ENCODE measurements at regions not wholly inside any gene's neighbourhood (a gene's known extent, or its start where the extent isn't known, plus 50 kb on each side); places are given as distances from the start of the nearest gene placed in this dataset.
A peak's percentile ranks its signal among the peaks of the same experiment; 100 is the strongest.
"Not testable (repeated sequence)": the region's sequence is repeated elsewhere in the genome, so short reads cannot be mapped to it uniquely, and the experiment has no call there.

- Histone ChIP-seq H3K4me3 (ENCODE audit: low read length) (no peak overlapping the region), H3K27me3 (ENCODE audit: control insufficient read depth, insufficient read depth, low read length) (peaks cover 56% of the 10 kb centered on the region), H3K9ac (ENCODE audit: low read depth, low read length) (no peak overlapping the region), H3K4me2 (ENCODE audit: low read length) (no peak overlapping the region), H3K36me3 (ENCODE audit: insufficient read depth, low read length) (no peaks in the 10 kb centered on the region), H3K4me1 (ENCODE audit: control insufficient read depth, insufficient read depth, low read length) (no peaks in the 10 kb centered on the region), H3K9me3 (replicated peaks; ENCODE audit: low read length) (no peaks in the 10 kb centered on the region)
These were observed 86.0 kb upstream of the WWC2 start for GRCh38 chr4:183012879-183013729.

- H3K4me3 ChIP-seq (ENCODE audit: low read length) = no peak overlapping the region
- no peaks in the 10 kb centered on the region for H3K36me3 ChIP-seq (ENCODE audit: insufficient read depth, low read length)
- peaks cover 56% of the 10 kb centered on the region for H3K27me3 ChIP-seq (ENCODE audit: control insufficient read depth, insufficient read depth, low read length)
- no peak overlapping the region for H3K9ac ChIP-seq (ENCODE audit: low read depth, low read length)
- H3K4me2 ChIP-seq (ENCODE audit: low read length) = no peak overlapping the region
- no peaks in the 10 kb centered on the region for H3K9me3 ChIP-seq (replicated peaks; ENCODE audit: low read length)
- no peaks in the 10 kb centered on the region for H3K4me1 ChIP-seq (ENCODE audit: control insufficient read depth, insufficient read depth, low read length)
These were observed 87.7 kb upstream of the WWC2 start for GRCh38 chr4:183011213-183011907.

- Histone ChIP-seq H3K27me3 (ENCODE audit: control insufficient read depth, insufficient read depth, low read length) (peaks cover 56% of the 10 kb centered on the region), H3K4me1 (ENCODE audit: control insufficient read depth, insufficient read depth, low read length) (no peaks in the 10 kb centered on the region)
These were observed 90.6 kb upstream of the WWC2 start for GRCh38 chr4:183008492-183008891.

GRCh38 chr4:183004370-183004769 is 87.2 kb upstream of the DCTD start:
- not testable (repeated sequence) for H3K4me3 ChIP-seq (ENCODE audit: low read length); H3K9ac ChIP-seq (ENCODE audit: low read depth, low read length); H3K4me1 ChIP-seq (ENCODE audit: control insufficient read depth, insufficient read depth, low read length); H3K36me3 ChIP-seq (ENCODE audit: insufficient read depth, low read length); H3K9me3 ChIP-seq (replicated peaks; ENCODE audit: low read length); H3K4me2 ChIP-seq (ENCODE audit: low read length)
- peaks cover 27% of the 10 kb centered on the region for H3K27me3 ChIP-seq (ENCODE audit: control insufficient read depth, insufficient read depth, low read length)

More at GRCh38 chr4:183008492-183008891, 90.6 kb upstream of the WWC2 start:
- Histone ChIP-seq H3K36me3 (ENCODE audit: insufficient read depth, low read length) (no peaks in the 10 kb centered on the region), H3K9me3 (replicated peaks; ENCODE audit: low read length) (no peaks in the 10 kb centered on the region), H3K4me2 (ENCODE audit: low read length) (no peak overlapping the region), H3K4me3 (ENCODE audit: low read length) (no peak overlapping the region), H3K9ac (ENCODE audit: low read depth, low read length) (no peak overlapping the region)

- Histone ChIP-seq H3K4me1 (ENCODE audit: control insufficient read depth, insufficient read depth, low read length) (no peaks in the 10 kb centered on the region), H3K4me2 (ENCODE audit: low read length) (no peak overlapping the region), H3K36me3 (ENCODE audit: insufficient read depth, low read length) (no peaks in the 10 kb centered on the region), H3K9me3 (replicated peaks; ENCODE audit: low read length) (no peaks in the 10 kb centered on the region), H3K27me3 (ENCODE audit: control insufficient read depth, insufficient read depth, low read length) (peaks cover 3% of the 10 kb centered on the region), H3K4me3 (ENCODE audit: low read length) (no peak overlapping the region), H3K9ac (ENCODE audit: low read depth, low read length) (no peak overlapping the region)
These were observed 77.0 kb upstream of the DCTD start for GRCh38 chr4:182994171-182994570.

- H3K4me2 ChIP-seq (ENCODE audit: low read length) = peak overlapping the region; percentile 9
- H3K4me1 ChIP-seq (ENCODE audit: control insufficient read depth, insufficient read depth, low read length) = peaks cover 18% of the 10 kb centered on the region
- no peaks in the 10 kb centered on the region for H3K9me3 ChIP-seq (replicated peaks; ENCODE audit: low read length)
- H3K27me3 ChIP-seq (ENCODE audit: control insufficient read depth, insufficient read depth, low read length) = no peaks in the 10 kb centered on the region
- no peak overlapping the region for H3K4me3 ChIP-seq (ENCODE audit: low read length)
- H3K9ac ChIP-seq (ENCODE audit: low read depth, low read length) = no peak overlapping the region
- H3K36me3 ChIP-seq (ENCODE audit: insufficient read depth, low read length) = no peaks in the 10 kb centered on the region
These were observed 61.1 kb upstream of the DCTD start for GRCh38 chr4:182978152-182978827.

GRCh38 chr4:182975806-182976205 is 58.6 kb upstream of the DCTD start:
- H3K4me1 ChIP-seq (ENCODE audit: control insufficient read depth, insufficient read depth, low read length) = peaks cover 18% of the 10 kb centered on the region
- H3K9me3 ChIP-seq (replicated peaks; ENCODE audit: low read length) = no peaks in the 10 kb centered on the region
- no peaks in the 10 kb centered on the region for H3K27me3 ChIP-seq (ENCODE audit: control insufficient read depth, insufficient read depth, low read length)
- H3K36me3 ChIP-seq (ENCODE audit: insufficient read depth, low read length) = no peaks in the 10 kb centered on the region
- H3K4me2 ChIP-seq (ENCODE audit: low read length) = peak overlapping the region; percentile 45
- no peak overlapping the region for H3K4me3 ChIP-seq (ENCODE audit: low read length)
- H3K9ac ChIP-seq (ENCODE audit: low read depth, low read length) = peak overlapping the region; percentile 12

GRCh38 chr4:182973941-182974340 is 56.8 kb upstream of the DCTD start:
- Histone ChIP-seq H3K4me2 (ENCODE audit: low read length) (no peak overlapping the region), H3K9me3 (replicated peaks; ENCODE audit: low read length) (no peaks in the 10 kb centered on the region), H3K9ac (ENCODE audit: low read depth, low read length) (no peak overlapping the region), H3K4me3 (ENCODE audit: low read length) (no peak overlapping the region), H3K27me3 (ENCODE audit: control insufficient read depth, insufficient read depth, low read length) (no peaks in the 10 kb centered on the region), H3K4me1 (ENCODE audit: control insufficient read depth, insufficient read depth, low read length) (peaks cover 18% of the 10 kb centered on the region), H3K36me3 (ENCODE audit: insufficient read depth, low read length) (no peaks in the 10 kb centered on the region)

- no peaks in the 10 kb centered on the region for H3K9me3 ChIP-seq (replicated peaks; ENCODE audit: low read length)
These were observed 56.3 kb upstream of the DCTD start for GRCh38 chr4:182973511-182973911.

GRCh38 chr4:182971702-182972101 is 54.5 kb upstream of the DCTD start:
- Histone ChIP-seq H3K27me3 (ENCODE audit: control insufficient read depth, insufficient read depth, low read length) (no peaks in the 10 kb centered on the region), H3K9me3 (replicated peaks; ENCODE audit: low read length) (no peaks in the 10 kb centered on the region), H3K36me3 (ENCODE audit: insufficient read depth, low read length) (no peaks in the 10 kb centered on the region), H3K4me1 (ENCODE audit: control insufficient read depth, insufficient read depth, low read length) (peaks cover 12% of the 10 kb centered on the region), H3K4me3 (ENCODE audit: low read length) (no peak overlapping the region), H3K9ac (ENCODE audit: low read depth, low read length) (no peak overlapping the region), H3K4me2 (ENCODE audit: low read length) (no peak overlapping the region)

More at GRCh38 chr4:182973511-182973911, 56.3 kb upstream of the DCTD start:
- Histone ChIP-seq H3K4me1 (ENCODE audit: control insufficient read depth, insufficient read depth, low read length) (peaks cover 18% of the 10 kb centered on the region), H3K4me2 (ENCODE audit: low read length) (no peak overlapping the region), H3K9ac (ENCODE audit: low read depth, low read length) (no peak overlapping the region), H3K27me3 (ENCODE audit: control insufficient read depth, insufficient read depth, low read length) (no peaks in the 10 kb centered on the region), H3K4me3 (ENCODE audit: low read length) (no peak overlapping the region), H3K36me3 (ENCODE audit: insufficient read depth, low read length) (no peaks in the 10 kb centered on the region)

- Histone ChIP-seq H3K4me2 (ENCODE audit: low read length) (no peak overlapping the region), H3K4me3 (ENCODE audit: low read length) (no peak overlapping the region), H3K36me3 (ENCODE audit: insufficient read depth, low read length) (no peaks in the 10 kb centered on the region), H3K9me3 (replicated peaks; ENCODE audit: low read length) (no peaks in the 10 kb centered on the region), H3K27me3 (ENCODE audit: control insufficient read depth, insufficient read depth, low read length) (no peaks in the 10 kb centered on the region), H3K9ac (ENCODE audit: low read depth, low read length) (no peak overlapping the region), H3K4me1 (ENCODE audit: control insufficient read depth, insufficient read depth, low read length) (no peaks in the 10 kb centered on the region)
These were observed 52.6 kb upstream of the DCTD start for GRCh38 chr4:182969651-182970279.

All from skeletal muscle satellite cell (primary cell).